Activated B cell treated with CpG ODN at 0.5 μM for 24 hours (primary cell): ENCODE measurements at regions not wholly inside any gene's neighbourhood (a gene's known extent, or its start where the extent isn't known, plus 50 kb on each side); places are given as distances from the start of the nearest gene placed in this dataset.

Experiments
- ATAC-seq: fragments of 200-7000 bp; cut with Tn5 transposase; one replicate; pipeline ENCODE4 v1.10.0; 2021; ENCODE audit warnings: low read depth, mild to moderate bottlenecking, moderate library complexity
- CTCF ChIA-PET: fragments of 350-600 bp; sonication (Branson Sonifier 250); formaldehyde crosslinking; loops from one replicate; lab custom pipeline; 2021; ENCODE audit warnings: antibody characterized with exemption; lab: Charles Lee
- POLR2A ChIA-PET: fragments of 350-600 bp; sonication (Branson Sonifier 250); formaldehyde crosslinking; loops from one replicate; lab custom pipeline; 2021; ENCODE audit warnings: antibody characterized with exemption; lab: Charles Lee
- DNase-seq: peaks from one replicate; pipeline ENCODE4 v3.0.0; 2022
- H3K27ac Mint-ChIP-seq: one replicate; pipeline ENCODE4 v1.8.0; 2020; ENCODE audit warnings: mixed read lengths
- H3K27me3 Mint-ChIP-seq: one replicate; pipeline ENCODE4 v1.8.0; 2021; ENCODE audit warnings: mixed read lengths
- H3K36me3 Mint-ChIP-seq: one replicate; pipeline ENCODE4 v1.8.0; 2021; ENCODE audit warnings: low read depth, mixed read lengths
- H3K4me1 Mint-ChIP-seq: one replicate; pipeline ENCODE4 v1.8.0; 2021; ENCODE audit warnings: mixed read lengths
- H3K4me3 Mint-ChIP-seq: one replicate; pipeline ENCODE4 v1.8.0; 2020; ENCODE audit warnings: mild to moderate bottlenecking, mixed read lengths
- H3K9me3 Mint-ChIP-seq: one replicate; pipeline ENCODE4 v1.8.0; 2020; ENCODE audit warnings: mixed read lengths
- intact Hi-C: fragments of 100-400 bp; cut with micrococcal nuclease; formaldehyde crosslinking; loops from one replicate; pipeline ENCODE4 v1.15.1; 2024
- TF ChIP-seq, protein P1 (sequence below): fragments of 200-600 bp; IDR thresholded peaks from one replicate; pipeline ENCODE4 v1.8.0; 2022; ENCODE audit warnings: antibody characterized with exemption, mild to moderate bottlenecking

GRCh38 chr7:22025075-22025474 lies 79.4 kb upstream of the CDCA7L start:
- no peak overlapping the region for H3K4me3 Mint-ChIP-seq
- intact Hi-C loops = no loop called here
- H3K36me3 Mint-ChIP-seq = no peaks in the 10 kb centered on the region
- no peaks in the 10 kb centered on the region for H3K9me3 Mint-ChIP-seq
- POLR2A ChIA-PET = no interaction called here
- TF ChIP-seq, protein P1, sequence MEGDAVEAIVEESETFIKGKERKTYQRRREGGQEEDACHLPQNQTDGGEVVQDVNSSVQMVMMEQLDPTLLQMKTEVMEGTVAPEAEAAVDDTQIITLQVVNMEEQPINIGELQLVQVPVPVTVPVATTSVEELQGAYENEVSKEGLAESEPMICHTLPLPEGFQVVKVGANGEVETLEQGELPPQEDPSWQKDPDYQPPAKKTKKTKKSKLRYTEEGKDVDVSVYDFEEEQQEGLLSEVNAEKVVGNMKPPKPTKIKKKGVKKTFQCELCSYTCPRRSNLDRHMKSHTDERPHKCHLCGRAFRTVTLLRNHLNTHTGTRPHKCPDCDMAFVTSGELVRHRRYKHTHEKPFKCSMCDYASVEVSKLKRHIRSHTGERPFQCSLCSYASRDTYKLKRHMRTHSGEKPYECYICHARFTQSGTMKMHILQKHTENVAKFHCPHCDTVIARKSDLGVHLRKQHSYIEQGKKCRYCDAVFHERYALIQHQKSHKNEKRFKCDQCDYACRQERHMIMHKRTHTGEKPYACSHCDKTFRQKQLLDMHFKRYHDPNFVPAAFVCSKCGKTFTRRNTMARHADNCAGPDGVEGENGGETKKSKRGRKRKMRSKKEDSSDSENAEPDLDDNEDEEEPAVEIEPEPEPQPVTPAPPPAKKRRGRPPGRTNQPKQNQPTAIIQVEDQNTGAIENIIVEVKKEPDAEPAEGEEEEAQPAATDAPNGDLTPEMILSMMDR = no peak
- CTCF ChIA-PET = no interaction called here
- DNase-seq = no peak
- H3K27me3 Mint-ChIP-seq = peaks cover 7% of the 10 kb centered on the region
- H3K4me1 Mint-ChIP-seq = no peaks in the 10 kb centered on the region
- no peak overlapping the region for H3K27ac Mint-ChIP-seq
- ATAC-seq = no peak

GRCh38 chr7:22019931-22020330 lies 74.2 kb upstream of the CDCA7L start:
- Mint-ChIP-seq H3K4me1 (no peaks in the 10 kb centered on the region), H3K27me3 (peaks cover 14% of the 10 kb centered on the region), H3K9me3 (no peaks in the 10 kb centered on the region), H3K36me3 (no peaks in the 10 kb centered on the region), H3K27ac (no peak overlapping the region), H3K4me3 (no peak overlapping the region)
- DNase-seq (no peak), ATAC-seq (no peak)
- TF ChIP-seq, protein P1 = no peak
- intact Hi-C loops = no loop called here
- POLR2A ChIA-PET = no interaction called here
- CTCF ChIA-PET = no interaction called here

DNA sequence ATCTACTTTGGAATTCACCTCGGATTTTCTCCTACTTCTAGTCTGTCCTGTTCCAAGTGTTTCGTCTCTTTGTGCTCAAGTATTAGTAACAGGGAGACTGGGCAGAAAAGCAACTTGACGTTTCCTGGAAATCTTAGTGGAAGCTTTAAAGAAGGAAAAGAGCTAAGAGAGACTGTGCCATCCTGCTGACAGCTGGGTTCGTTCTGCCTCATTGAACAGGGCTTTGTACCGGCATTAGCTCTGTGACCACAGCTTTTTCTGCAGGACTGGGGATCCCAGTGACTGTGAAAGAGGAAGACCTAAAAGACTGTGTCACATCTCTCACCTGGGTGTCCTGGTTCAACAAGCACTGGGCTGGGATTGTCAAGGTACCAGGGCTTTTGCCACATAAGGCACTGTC lies 70.8 kb upstream of the CDCA7L start:
- Mint-ChIP-seq H3K9me3 (no peaks in the 10 kb centered on the region), H3K4me1 (no peaks in the 10 kb centered on the region), H3K36me3 (no peaks in the 10 kb centered on the region), H3K27ac (no peak overlapping the region), H3K4me3 (no peak overlapping the region), H3K27me3 (peaks cover 7% of the 10 kb centered on the region)
- ATAC-seq = no peak
- ChIA-PET POLR2A (no interaction called here), CTCF (no interaction called here)
- TF ChIP-seq, protein P1 = no peak
- DNase-seq = no peak
- intact Hi-C loops = no loop called here

DNA sequence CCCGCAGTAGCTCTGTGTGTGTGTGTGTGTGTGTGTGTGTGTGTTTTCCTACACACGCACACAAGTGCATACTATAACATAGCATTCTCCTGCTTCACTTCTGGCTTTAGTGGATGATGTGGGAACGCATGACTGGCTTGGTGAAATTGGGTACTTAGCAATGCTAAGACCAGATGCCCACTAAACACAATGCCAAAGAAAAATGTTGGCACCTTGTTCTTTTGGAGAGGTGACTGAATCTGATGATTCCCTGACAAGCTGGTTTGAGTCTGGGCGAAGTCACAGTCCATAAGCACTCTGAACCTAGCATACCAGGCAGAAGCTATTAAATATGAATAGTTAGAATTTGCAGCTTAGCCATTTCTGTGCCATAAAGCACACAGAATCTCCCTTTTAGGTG lies 68.0 kb upstream of the CDCA7L start:
- no peaks in the 10 kb centered on the region for H3K36me3 Mint-ChIP-seq
- ATAC-seq (no peak), DNase-seq (no peak)
- peaks cover 2% of the 10 kb centered on the region for H3K27me3 Mint-ChIP-seq
- no peak overlapping the region for H3K4me3 Mint-ChIP-seq
- no peaks in the 10 kb centered on the region for H3K9me3 Mint-ChIP-seq
- TF ChIP-seq, protein P1 = no peak
- intact Hi-C loops = no loop called here
- CTCF ChIA-PET = interaction anchor here (1.1 kb wide), 1 partner anchor 10 kb away, joined by 3 read pairs; no protein-coding TSS in a partner anchor
- POLR2A ChIA-PET = no interaction called here
- no peak overlapping the region for H3K27ac Mint-ChIP-seq
- no peaks in the 10 kb centered on the region for H3K4me1 Mint-ChIP-seq

GRCh38 chr7:22008683-22009082 lies 63.0 kb upstream of the CDCA7L start:
- ATAC-seq = no peak
- TF ChIP-seq, protein P1 = no peak
- POLR2A ChIA-PET = no interaction called here
- H3K27me3 Mint-ChIP-seq = peaks cover 3% of the 10 kb centered on the region
- no peaks in the 10 kb centered on the region for H3K36me3 Mint-ChIP-seq
- H3K4me1 Mint-ChIP-seq = no peaks in the 10 kb centered on the region
- CTCF ChIA-PET = no interaction called here
- DNase-seq = no peak
- H3K4me3 Mint-ChIP-seq = no peak overlapping the region
- H3K9me3 Mint-ChIP-seq = no peaks in the 10 kb centered on the region
- intact Hi-C loops = no loop called here
- no peak overlapping the region for H3K27ac Mint-ChIP-seq
